Activated T-cell treated with anti-CD3 and anti-CD28 coated beads, Interleukin-2, amount 50 U/mL, for 72 hours (primary cell): ENCODE measurements at regions not wholly inside any gene's neighbourhood (a gene's known extent, or its start where the extent isn't known, plus 50 kb on each side); places are given as distances from the start of the nearest gene placed in this dataset.

ENCODE experiments used
- ATAC-seq, 2 donors: fragments of 150-1000 bp; cut with Tn5 transposase; replicated peaks in 1 of 2; 2 replicates each; pipeline ENCODE4 v1.10.0; 2021; ENCODE audit warnings: moderate library complexity in 2 of 2, mild to moderate bottlenecking in 1 of 2
- DNase-seq, 2 donors: peaks; one replicate each; pipeline ENCODE4 v3.0.0; 2021 to 2022; ENCODE audit warnings: mixed read lengths in 1 of 2
- H3K27ac Mint-ChIP-seq: one replicate; pipeline ENCODE4 v1.8.0; 2022; ENCODE audit warnings: mild to moderate bottlenecking, moderate library complexity, mixed read lengths
- H3K27me3 Mint-ChIP-seq: one replicate; pipeline ENCODE4 v1.8.0; 2022; ENCODE audit warnings: low read depth, mixed read lengths
- H3K36me3 Mint-ChIP-seq, 2 donors: one replicate each; pipeline ENCODE4 v1.8.0; 2022; ENCODE audit warnings: mixed read lengths in 2 of 2, mild to moderate bottlenecking in 1 of 2; ENCODE audit not compliant: insufficient read depth in 2 of 2
- H3K4me1 Mint-ChIP-seq: one replicate; pipeline ENCODE4 v1.8.0; 2022; ENCODE audit warnings: low read depth, mixed read lengths
- H3K4me3 Mint-ChIP-seq, 2 donors: one replicate each; pipeline ENCODE4 v1.8.0; 2022; ENCODE audit warnings: mild to moderate bottlenecking in 2 of 2, mixed read lengths in 2 of 2, moderate library complexity in 2 of 2
- H3K9me3 Mint-ChIP-seq, 2 donors: one replicate each; pipeline ENCODE4 v1.8.0; 2022; ENCODE audit warnings: mixed read lengths in 2 of 2

DNA sequence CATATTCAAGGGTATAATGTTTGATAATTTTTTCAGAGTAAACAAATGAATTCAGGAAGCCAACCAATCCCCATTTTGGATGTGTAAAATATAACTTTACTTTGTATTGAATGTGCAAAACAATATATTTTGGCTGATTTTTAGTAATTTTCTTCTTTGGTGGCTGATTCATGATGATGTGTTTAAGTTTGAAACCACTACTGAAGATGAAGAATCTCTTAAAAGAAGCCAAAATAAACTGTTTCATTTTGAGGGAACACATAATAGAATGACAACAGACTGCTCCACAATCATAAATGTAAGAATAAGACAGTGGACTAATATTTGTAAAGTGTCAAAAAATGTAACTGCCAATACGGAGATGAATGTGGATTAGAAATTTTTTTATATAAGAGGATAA is 52.5 kb upstream of the TRIM43 start:
- ATAC-seq = peak; percentile 41 to 50
- peak overlapping the region; percentile 82 for H3K27ac Mint-ChIP-seq
- H3K4me3 Mint-ChIP-seq = peak overlapping the region; percentile 21 to 40
- peaks cover 0 to 12% of the 10 kb centered on the region in 2 donors for H3K36me3 Mint-ChIP-seq
- H3K9me3 Mint-ChIP-seq = peaks cover 4 to 6% of the 10 kb centered on the region in 2 donors
- no peak for DNase-seq
- H3K4me1 Mint-ChIP-seq = peaks cover 18% of the 10 kb centered on the region
- H3K27me3 Mint-ChIP-seq = peaks cover 24% of the 10 kb centered on the region

GRCh38 chr2:95539836-95540235 is 52.0 kb upstream of the TRIM43 start:
- H3K4me1 Mint-ChIP-seq = peaks cover 18% of the 10 kb centered on the region
- H3K4me3 Mint-ChIP-seq = peak overlapping the region; percentile 21 to 40
- peaks cover 0 to 9% of the 10 kb centered on the region in 2 donors for H3K36me3 Mint-ChIP-seq
- H3K27me3 Mint-ChIP-seq = peaks cover 21% of the 10 kb centered on the region
- ATAC-seq = peak; percentile 61 to 76
- peaks cover 3 to 4% of the 10 kb centered on the region in 2 donors for H3K9me3 Mint-ChIP-seq
- peak overlapping the region; percentile 82 for H3K27ac Mint-ChIP-seq
- DNase-seq = no peak
